Bronchial epithelial cell (primary cell): ENCODE measurements at regions not wholly inside any gene's neighbourhood (a gene's known extent, or its start where the extent isn't known, plus 50 kb on each side); places are given as distances from the start of the nearest gene placed in this dataset.

Source experiments
- DNase-seq: peaks from one replicate; pipeline ENCODE4 v3.0.0-alpha.2; 2010; ENCODE audit warnings: low read depth
- FAIRE-seq: peaks from 2 replicates; lab custom pipeline; 2011; peaks lifted over from hg19 to GRCh38; lab: Jason Lieb, UNC
- H3K27me3 ChIP-seq: 2 replicates; pipeline ENCODE4 v1.5.1; 2011; ENCODE audit warnings: low read length; ENCODE audit not compliant: control insufficient read depth, insufficient read depth
- H3K36me3 ChIP-seq: 2 replicates; pipeline ENCODE4 v1.5.1; 2011; ENCODE audit warnings: low read length; ENCODE audit not compliant: control insufficient read depth, insufficient read depth
- H3K4me3 ChIP-seq: 2 replicates; pipeline ENCODE4 v1.5.1; 2011; ENCODE audit warnings: mild to moderate bottlenecking, low read depth, low read length, control low read depth
- TF ChIP-seq, protein P1 (sequence below): IDR thresholded peaks from 2 replicates; pipeline ENCODE4 v1.5.1; 2011; ENCODE audit warnings: mild to moderate bottlenecking, moderate library complexity, low read length, control low read depth, inconsistent platforms; ENCODE audit not compliant: insufficient read depth, severe bottlenecking

DNA sequence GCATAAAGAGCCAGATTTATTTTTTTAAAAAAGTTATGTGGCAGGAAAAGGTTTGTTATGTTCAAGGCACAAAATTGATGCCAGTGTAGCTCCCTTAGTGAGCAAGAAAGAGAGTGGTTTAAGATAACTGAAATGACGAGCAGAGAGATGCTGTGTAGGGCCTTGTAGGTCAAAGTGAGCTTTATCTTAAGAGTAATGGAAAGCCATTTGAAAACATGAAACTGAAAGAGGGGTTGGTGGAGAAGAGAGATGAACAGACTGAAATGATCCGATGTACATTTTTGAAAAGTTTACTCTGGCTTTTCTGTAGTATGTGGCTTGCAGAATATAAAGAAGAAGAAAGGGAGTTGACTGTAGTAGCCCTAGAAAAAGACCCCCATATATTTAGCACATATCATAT, 383.6 kb downstream of the PLA2G4A start:
- Histone ChIP-seq H3K4me3 (no peak overlapping the region), H3K27me3 (no peaks in the 10 kb centered on the region)
- FAIRE-seq: no peak

GRCh38 chr1:187226396-187226795, 397.6 kb downstream of the PLA2G4A start:
- TF ChIP-seq, protein P1, sequence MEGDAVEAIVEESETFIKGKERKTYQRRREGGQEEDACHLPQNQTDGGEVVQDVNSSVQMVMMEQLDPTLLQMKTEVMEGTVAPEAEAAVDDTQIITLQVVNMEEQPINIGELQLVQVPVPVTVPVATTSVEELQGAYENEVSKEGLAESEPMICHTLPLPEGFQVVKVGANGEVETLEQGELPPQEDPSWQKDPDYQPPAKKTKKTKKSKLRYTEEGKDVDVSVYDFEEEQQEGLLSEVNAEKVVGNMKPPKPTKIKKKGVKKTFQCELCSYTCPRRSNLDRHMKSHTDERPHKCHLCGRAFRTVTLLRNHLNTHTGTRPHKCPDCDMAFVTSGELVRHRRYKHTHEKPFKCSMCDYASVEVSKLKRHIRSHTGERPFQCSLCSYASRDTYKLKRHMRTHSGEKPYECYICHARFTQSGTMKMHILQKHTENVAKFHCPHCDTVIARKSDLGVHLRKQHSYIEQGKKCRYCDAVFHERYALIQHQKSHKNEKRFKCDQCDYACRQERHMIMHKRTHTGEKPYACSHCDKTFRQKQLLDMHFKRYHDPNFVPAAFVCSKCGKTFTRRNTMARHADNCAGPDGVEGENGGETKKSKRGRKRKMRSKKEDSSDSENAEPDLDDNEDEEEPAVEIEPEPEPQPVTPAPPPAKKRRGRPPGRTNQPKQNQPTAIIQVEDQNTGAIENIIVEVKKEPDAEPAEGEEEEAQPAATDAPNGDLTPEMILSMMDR: no peak

More for the DNA sequence above, 383.6 kb downstream of the PLA2G4A start:
- no peaks in the 10 kb centered on the region for H3K36me3 ChIP-seq
- TF ChIP-seq, protein P1: no peak
- DNase-seq: no peak

DNA sequence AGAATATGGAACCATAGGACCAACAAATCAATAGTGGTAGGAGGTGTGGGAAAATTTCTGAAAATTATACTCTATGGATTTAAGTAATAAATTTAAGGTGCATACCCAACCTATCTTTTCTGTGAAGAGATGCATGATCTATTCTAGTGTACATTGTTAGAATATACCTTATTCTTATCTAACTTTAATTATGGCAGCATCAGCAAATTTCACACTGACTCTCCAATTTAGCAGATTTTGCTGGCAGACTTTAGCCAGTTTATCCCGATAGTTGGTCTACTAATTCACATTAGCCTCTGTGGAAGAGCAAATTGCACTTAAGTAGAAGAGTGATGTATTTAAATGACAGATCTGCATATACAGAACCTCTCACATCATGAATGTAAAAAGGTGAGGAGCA, 400.0 kb downstream of the PLA2G4A start:
- DNase-seq: no peak
- H3K27me3 ChIP-seq: no peaks in the 10 kb centered on the region
- no peaks in the 10 kb centered on the region for H3K36me3 ChIP-seq
- H3K4me3 ChIP-seq: no peak overlapping the region
- FAIRE-seq: no peak
- TF ChIP-seq, protein P1: no peak

More at GRCh38 chr1:187226396-187226795, 397.6 kb downstream of the PLA2G4A start:
- DNase-seq (peak; percentile 53), FAIRE-seq (no peak)
- Histone ChIP-seq H3K36me3 (no peaks in the 10 kb centered on the region), H3K4me3 (no peak overlapping the region), H3K27me3 (no peaks in the 10 kb centered on the region)

DNA sequence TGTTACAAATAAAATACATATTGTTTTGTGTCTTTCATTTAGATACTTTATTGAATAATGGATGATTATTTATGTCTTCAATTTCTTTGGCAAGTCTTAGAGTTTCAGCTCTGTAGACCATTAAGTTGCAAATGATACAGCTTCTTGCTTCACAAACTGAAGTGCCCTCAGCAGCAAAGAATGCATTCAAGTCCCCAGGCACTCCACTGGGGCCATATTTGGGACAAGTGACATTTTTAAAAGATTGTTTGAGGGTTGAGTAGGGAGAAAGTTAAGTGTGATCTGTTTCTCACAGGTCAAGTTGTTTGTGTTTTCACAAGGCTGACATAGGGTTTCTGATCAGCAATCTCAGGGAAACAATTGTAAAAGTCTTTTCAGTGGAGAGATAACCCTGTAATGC, 400.7 kb downstream of the PLA2G4A start:
- Histone ChIP-seq H3K27me3 (no peaks in the 10 kb centered on the region), H3K36me3 (no peaks in the 10 kb centered on the region), H3K4me3 (no peak overlapping the region)
- DNase-seq: no peak
- FAIRE-seq: no peak
- TF ChIP-seq, protein P1: no peak

DNA sequence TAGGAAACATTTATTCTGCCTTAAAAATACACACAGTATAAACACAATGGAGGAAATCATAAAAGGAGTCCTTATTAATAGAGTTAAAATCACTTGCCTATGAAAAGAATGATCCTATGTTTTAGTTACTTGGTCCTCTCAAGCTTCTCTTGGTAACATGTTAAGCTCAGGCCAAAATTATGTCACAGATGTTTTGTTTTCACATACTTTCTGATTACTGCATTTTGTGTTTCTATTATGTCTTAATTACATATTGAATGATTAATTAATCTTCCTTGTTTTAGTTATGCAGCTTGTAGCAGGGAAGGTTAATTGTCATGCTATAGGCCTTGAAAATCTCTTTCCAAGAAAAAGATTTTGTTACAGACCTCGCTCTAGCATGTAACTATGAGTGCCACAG, 406.0 kb downstream of the PLA2G4A start:
- no peaks in the 10 kb centered on the region for H3K36me3 ChIP-seq
- DNase-seq: no peak
- no peaks in the 10 kb centered on the region for H3K27me3 ChIP-seq
- TF ChIP-seq, protein P1: no peak
- H3K4me3 ChIP-seq: no peak overlapping the region
- no peak for FAIRE-seq

DNA sequence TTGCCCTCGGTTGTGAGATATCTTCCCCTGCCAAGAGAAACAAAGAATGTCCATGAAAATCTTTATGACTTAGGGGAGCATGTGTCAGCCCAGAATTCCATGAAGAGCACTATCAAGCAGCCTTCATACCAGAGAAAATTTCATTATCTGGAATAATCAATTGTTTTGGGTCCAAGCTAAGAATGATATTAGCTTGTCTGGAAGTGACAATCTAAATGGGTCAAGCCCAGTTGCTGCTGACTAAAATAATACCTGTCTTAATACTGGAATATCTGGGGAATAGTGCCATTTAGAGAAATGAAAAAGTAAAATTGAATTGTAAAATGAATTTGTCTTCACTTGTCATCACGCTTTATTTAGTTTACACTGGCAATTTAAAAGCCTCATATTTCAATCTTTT, 407.4 kb downstream of the PLA2G4A start:
- FAIRE-seq: no peak
- Histone ChIP-seq H3K36me3 (no peaks in the 10 kb centered on the region), H3K4me3 (no peak overlapping the region), H3K27me3 (no peaks in the 10 kb centered on the region)
- TF ChIP-seq, protein P1: no peak
- no peak for DNase-seq
